ENCODE measurements at regions not wholly inside any gene's neighbourhood (a gene's known extent, or its start where the extent isn't known, plus 50 kb on each side); places are given as distances from the start of the nearest gene placed in this dataset.

DNA sequence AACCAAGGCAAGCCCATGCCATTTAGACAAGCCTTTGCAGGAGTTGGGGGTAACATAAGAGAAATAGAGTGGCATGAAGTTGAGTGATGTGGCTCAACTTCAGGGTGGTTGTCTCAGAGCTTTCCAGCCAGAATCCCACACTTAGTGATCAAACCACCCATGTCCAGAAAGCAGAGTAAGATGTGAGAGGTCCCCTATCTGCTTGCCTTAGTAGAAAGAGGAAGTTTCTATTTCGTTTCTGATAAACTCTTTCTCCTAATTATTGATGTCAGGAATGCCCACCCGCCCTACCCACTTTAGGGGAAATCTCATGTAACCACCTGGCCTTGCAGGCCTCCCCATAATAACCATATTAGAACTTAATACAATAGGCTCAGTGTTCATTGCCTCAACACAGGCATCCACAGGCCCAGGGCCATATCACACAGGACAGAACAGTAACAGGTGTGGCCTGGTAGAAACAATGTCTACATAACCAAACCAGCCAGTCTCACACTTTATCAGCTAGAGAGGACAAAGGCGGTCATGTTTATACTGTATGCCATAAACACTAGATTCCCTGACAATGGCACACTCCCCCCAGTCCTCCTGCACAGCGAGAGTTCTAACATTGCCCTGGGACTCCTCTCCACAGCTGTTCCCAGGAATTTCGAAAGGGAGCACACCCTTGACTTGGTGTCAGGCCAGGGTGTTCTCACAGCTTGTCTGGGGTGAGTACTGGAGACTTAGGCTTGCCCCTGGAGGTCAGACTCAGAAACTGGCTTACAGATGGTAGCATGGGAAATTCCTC lies 364.4 kb downstream of the CXCL12 start:
- Histone ChIP-seq H2BK5ac (ENCODE audit: low read depth, low read length) (no peak overlapping the region), H3K4me3 (ENCODE audit: extremely low read depth in 1 of 4, insufficient read depth in 2 of 4, low read depth in 3 of 4, low read length in 4 of 4) (no peak overlapping the region), H2AK5ac (ENCODE audit: low read depth, low read length) (no peak overlapping the region), H3K4me2 (ENCODE audit: insufficient read depth in 1 of 2, low read depth in 2 of 2, low read length in 2 of 2) (no peak overlapping the region), H4K20me1 (replicated peaks in 1 of 2; ENCODE audit: control insufficient read depth in 1 of 2, insufficient read depth in 2 of 2, low read length in 2 of 2) (no peaks in the 10 kb centered on the region), H3K18ac (ENCODE audit: extremely low read depth, low read length) (no peak overlapping the region), H2BK15ac (ENCODE audit: low read length) (no peak overlapping the region), H3K4me1 (replicated peaks in 1 of 4; ENCODE audit: control insufficient read depth in 3 of 4, insufficient read depth in 4 of 4, low read length in 3 of 4) (no peaks in the 10 kb centered on the region), H3K9me3 (ENCODE audit: insufficient read depth in 2 of 2, low read depth in 1 of 2, low read length in 1 of 2) (no peaks in the 10 kb centered on the region), H2BK20ac (ENCODE audit: low read length) (no peak overlapping the region), H3K36me3 (ENCODE audit: control insufficient read depth in 2 of 4, insufficient read depth in 4 of 4, low read length in 3 of 4) (no peaks in the 10 kb centered on the region), H3K23me2 (ENCODE audit: low read depth, low read length) (no peaks in the 10 kb centered on the region), H3K9ac (replicated peaks in 1 of 4; ENCODE audit: extremely low read depth in 1 of 4, low read depth in 3 of 4, low read length in 3 of 4) (no peak overlapping the region), H3K79me2 (ENCODE audit: control insufficient read depth in 1 of 2, insufficient read depth in 2 of 2, low read length in 2 of 2) (no peaks in the 10 kb centered on the region), H3K27ac (ENCODE audit: low read depth, low read length) (no peak overlapping the region), H3K23ac (ENCODE audit: insufficient read length) (no peak overlapping the region), H3K4ac (replicated peaks; ENCODE audit: insufficient read length, low read depth, low read length) (no peak overlapping the region), H3K27me3 (replicated peaks in 1 of 4; ENCODE audit: control insufficient read depth in 3 of 4, extremely low read depth in 1 of 4, insufficient read depth in 3 of 4, low read length in 3 of 4) (no peaks in the 10 kb centered on the region), H4K5ac (ENCODE audit: insufficient read length, low read depth, low read length) (no peak overlapping the region), H4K8ac (ENCODE audit: extremely low read depth, insufficient read depth, low read length) (no peak overlapping the region), H3K79me1 (ENCODE audit: low read depth, low read length) (no peaks in the 10 kb centered on the region), H3K14ac (ENCODE audit: insufficient read length) (no peak overlapping the region), H3K56ac (replicated peaks; ENCODE audit: insufficient read length, low read depth, low read length) (no peak overlapping the region), H4K91ac (replicated peaks; ENCODE audit: insufficient read length, low read length) (no peak overlapping the region), H2AFZ (ENCODE audit: low read length) (no peak overlapping the region), H2BK120ac (replicated peaks; ENCODE audit: low read depth, low read length) (no peak overlapping the region), H2BK12ac (ENCODE audit: low read depth, low read length) (no peak overlapping the region)
- WGBS, 2 experiments (ENCODE audit: extremely low coverage in 1 of 2, insufficient coverage in 1 of 2, insufficient read length in 1 of 2, insufficient replicate concordance in 2 of 2, low coverage in 1 of 2, low lambda C conversion rate in 2 of 2, missing lambda C conversion rate in 1 of 2), result 94% methylated on average over 4 of the region's 5 CpGs; no CpG with 5 or more reads in 1 of the 2 experiments
- ChIA-PET CTCF (ENCODE audit: partially characterized antibody) (interaction anchor here (1.7 kb wide), 1 partner anchor 10 kb away, joined by 7 read pairs; no protein-coding TSS in a partner anchor), POLR2A (ENCODE audit: partially characterized antibody) (no interaction called here)
- no peak for FAIRE-seq
- no peak for DNase-seq (ENCODE audit: low read depth in 1 of 2, low spot score in 2 of 2)
- TF ChIP-seq TCF12 (IDR thresholded peaks at IDR 0.05; ENCODE audit: low read depth, low read length) (no peak), RXRA (IDR thresholded peaks at IDR 0.05; ENCODE audit: insufficient read depth, low read depth, low read length) (no peak), BCL11A (IDR thresholded peaks at IDR 0.05; ENCODE audit: low read depth in 2 of 2, low read length in 2 of 2) (no peak), ASH2L (IDR thresholded peaks at IDR 0.05; ENCODE audit: low read length) (no peak), NANOG (IDR thresholded peaks at IDR 0.05; ENCODE audit: insufficient read depth, low read depth, low read length, poor library complexity, severe bottlenecking) (no peak), KDM5A (IDR thresholded peaks at IDR 0.05; ENCODE audit: low read length) (no peak)
- TF ChIP-seq, protein P1, sequence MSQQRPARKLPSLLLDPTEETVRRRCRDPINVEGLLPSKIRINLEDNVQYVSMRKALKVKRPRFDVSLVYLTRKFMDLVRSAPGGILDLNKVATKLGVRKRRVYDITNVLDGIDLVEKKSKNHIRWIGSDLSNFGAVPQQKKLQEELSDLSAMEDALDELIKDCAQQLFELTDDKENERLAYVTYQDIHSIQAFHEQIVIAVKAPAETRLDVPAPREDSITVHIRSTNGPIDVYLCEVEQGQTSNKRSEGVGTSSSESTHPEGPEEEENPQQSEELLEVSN (IDR thresholded peaks at IDR 0.05), result no peak
- TF ChIP-seq, protein P2, sequence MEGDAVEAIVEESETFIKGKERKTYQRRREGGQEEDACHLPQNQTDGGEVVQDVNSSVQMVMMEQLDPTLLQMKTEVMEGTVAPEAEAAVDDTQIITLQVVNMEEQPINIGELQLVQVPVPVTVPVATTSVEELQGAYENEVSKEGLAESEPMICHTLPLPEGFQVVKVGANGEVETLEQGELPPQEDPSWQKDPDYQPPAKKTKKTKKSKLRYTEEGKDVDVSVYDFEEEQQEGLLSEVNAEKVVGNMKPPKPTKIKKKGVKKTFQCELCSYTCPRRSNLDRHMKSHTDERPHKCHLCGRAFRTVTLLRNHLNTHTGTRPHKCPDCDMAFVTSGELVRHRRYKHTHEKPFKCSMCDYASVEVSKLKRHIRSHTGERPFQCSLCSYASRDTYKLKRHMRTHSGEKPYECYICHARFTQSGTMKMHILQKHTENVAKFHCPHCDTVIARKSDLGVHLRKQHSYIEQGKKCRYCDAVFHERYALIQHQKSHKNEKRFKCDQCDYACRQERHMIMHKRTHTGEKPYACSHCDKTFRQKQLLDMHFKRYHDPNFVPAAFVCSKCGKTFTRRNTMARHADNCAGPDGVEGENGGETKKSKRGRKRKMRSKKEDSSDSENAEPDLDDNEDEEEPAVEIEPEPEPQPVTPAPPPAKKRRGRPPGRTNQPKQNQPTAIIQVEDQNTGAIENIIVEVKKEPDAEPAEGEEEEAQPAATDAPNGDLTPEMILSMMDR (IDR thresholded peaks at IDR 0.05; ENCODE audit: control extremely low read depth in 1 of 3, insufficient read depth in 1 of 3, low read depth in 1 of 3, low read length in 3 of 3), result no peak

Measured in H1 (cell line).